CD4-positive, CD25-positive, alpha-beta regulatory T cell (primary cell): ENCODE measurements at regions not wholly inside any gene's neighbourhood (a gene's known extent, or its start where the extent isn't known, plus 50 kb on each side); places are given as distances from the start of the nearest gene placed in this dataset.

Source experiments
- ATAC-seq, 2 donors: fragments of 150-1000 bp; cut with Tn5 transposase; one replicate each; pipeline ENCODE4 v1.10.0; 2021; ENCODE audit warnings: low read depth in 2 of 2, moderate number of reproducible peaks in 2 of 2, moderate library complexity in 1 of 2
- DNase-seq, 3 donors: peaks; one replicate each; pipeline versions ENCODE4 v3.0.0 to v3.0.0-alpha.2; 2012 to 2022; ENCODE audit warnings: mixed read lengths in 1 of 3
- H3K27ac ChIP-seq: one replicate; pipeline ENCODE4 v1.7.0; 2013; ENCODE audit warnings: mild to moderate bottlenecking, low read length; ENCODE audit not compliant: insufficient read depth, poor library complexity, severe bottlenecking
- H3K27me3 ChIP-seq: one replicate; pipeline ENCODE4 v1.7.0; 2013; ENCODE audit warnings: low read length; ENCODE audit not compliant: control insufficient read depth, insufficient read depth
- H3K36me3 ChIP-seq: one replicate; pipeline ENCODE4 v1.7.0; 2013; ENCODE audit warnings: mild to moderate bottlenecking, low read length, moderate library complexity; ENCODE audit not compliant: control insufficient read depth, insufficient read depth
- H3K4me1 ChIP-seq: 2 replicates; pipeline ENCODE4 v1.7.0; 2013; ENCODE audit warnings: mild to moderate bottlenecking, low read length; ENCODE audit not compliant: insufficient read depth, control insufficient read depth, poor library complexity, severe bottlenecking
- H3K4me3 ChIP-seq: one replicate; pipeline ENCODE4 v1.7.0; 2013; ENCODE audit warnings: low read depth, mild to moderate bottlenecking, low read length, moderate library complexity
- H3K9me3 ChIP-seq, 2 experiments: 1 replicate in 1 of 2; 2 replicates in 1 of 2; pipeline ENCODE4 v1.7.0; 2013; ENCODE audit warnings: low read length in 2 of 2, mild to moderate bottlenecking in 1 of 2, moderate library complexity in 1 of 2; ENCODE audit not compliant: control insufficient read depth in 2 of 2
- H3K27ac Mint-ChIP-seq, 3 donors: one replicate each; pipeline ENCODE4 v1.8.0; 2020 to 2022; ENCODE audit warnings: mild to moderate bottlenecking in 3 of 3, mixed read lengths in 3 of 3, moderate library complexity in 2 of 3
- H3K27me3 Mint-ChIP-seq: one replicate; pipeline ENCODE4 v1.8.0; 2022; ENCODE audit warnings: mild to moderate bottlenecking, mixed read lengths
- H3K36me3 Mint-ChIP-seq: one replicate; pipeline ENCODE4 v1.8.0; 2020; ENCODE audit warnings: mixed read lengths
- H3K4me1 Mint-ChIP-seq, 4 donors: one replicate each; pipeline ENCODE4 v1.8.0; 2020 to 2022; ENCODE audit warnings: mixed read lengths in 4 of 4, mild to moderate bottlenecking in 1 of 4
- H3K4me3 Mint-ChIP-seq, 4 donors: one replicate each; pipeline ENCODE4 v1.8.0; 2020 to 2022; ENCODE audit warnings: mild to moderate bottlenecking in 4 of 4, mixed read lengths in 4 of 4, moderate library complexity in 3 of 4
- H3K9me3 Mint-ChIP-seq, 7 donors: one replicate each; pipeline ENCODE4 v1.8.0; 2020 to 2022; ENCODE audit warnings: mixed read lengths in 7 of 7, mild to moderate bottlenecking in 3 of 7, moderate library complexity in 2 of 7

- no peak overlapping the region for H3K4me3 Mint-ChIP-seq
- H3K4me3 ChIP-seq, result no peak overlapping the region
Observed at GRCh38 chr6:67047996-67048395, 1341.0 kb upstream of the EYS start.

GRCh38 chr6:67045076-67045475 lies 1338.0 kb upstream of the EYS start:
- H3K27ac ChIP-seq, result no peak overlapping the region
- no peaks in the 10 kb centered on the region for H3K4me1 Mint-ChIP-seq
- peaks cover 0 to 25% (median 7%) of the 10 kb centered on the region in 7 donors for H3K9me3 Mint-ChIP-seq
- H3K4me3 ChIP-seq, result no peak overlapping the region
- no peak for DNase-seq
- no peaks in the 10 kb centered on the region for H3K27me3 Mint-ChIP-seq
- no peak overlapping the region for H3K4me3 Mint-ChIP-seq
- H3K4me1 ChIP-seq, result no peaks in the 10 kb centered on the region
- ATAC-seq, result no peak
- no peaks in the 10 kb centered on the region for H3K36me3 ChIP-seq
- H3K9me3 ChIP-seq, result peaks cover 0 to 3% of the 10 kb centered on the region in 2 experiments
- no peaks in the 10 kb centered on the region for H3K27me3 ChIP-seq
- H3K27ac Mint-ChIP-seq, result no peak overlapping the region
- no peaks in the 10 kb centered on the region for H3K36me3 Mint-ChIP-seq

More at GRCh38 chr6:67047996-67048395, 1341.0 kb upstream of the EYS start:
- Mint-ChIP-seq H3K27ac (no peak overlapping the region), H3K4me1 (no peaks in the 10 kb centered on the region), H3K36me3 (no peaks in the 10 kb centered on the region), H3K9me3 (peaks cover 4 to 22% (median 7%) of the 10 kb centered on the region in 7 donors), H3K27me3 (no peaks in the 10 kb centered on the region)
- peaks cover 0 to 3% of the 10 kb centered on the region in 2 experiments for H3K9me3 ChIP-seq
- ATAC-seq, result no peak
- H3K27ac ChIP-seq, result no peak overlapping the region
- no peaks in the 10 kb centered on the region for H3K4me1 ChIP-seq
- no peak for DNase-seq
- no peaks in the 10 kb centered on the region for H3K27me3 ChIP-seq
- no peaks in the 10 kb centered on the region for H3K36me3 ChIP-seq

GRCh38 chr6:67031451-67031850 lies 1324.4 kb upstream of the EYS start:
- peaks cover 0 to 19% (median 8%) of the 10 kb centered on the region in 7 donors for H3K9me3 Mint-ChIP-seq
- H3K4me1 Mint-ChIP-seq, result no peaks in the 10 kb centered on the region
- ATAC-seq (no peak), DNase-seq (no peak)
- H3K27me3 ChIP-seq, result no peaks in the 10 kb centered on the region
- no peak overlapping the region for H3K4me3 Mint-ChIP-seq
- H3K36me3 Mint-ChIP-seq, result no peaks in the 10 kb centered on the region
- no peak overlapping the region for H3K27ac Mint-ChIP-seq
- H3K36me3 ChIP-seq, result no peaks in the 10 kb centered on the region
- H3K4me1 ChIP-seq, result no peaks in the 10 kb centered on the region
- H3K9me3 ChIP-seq, result peaks cover 0 to 3% of the 10 kb centered on the region in 2 experiments
- H3K27ac ChIP-seq, result no peak overlapping the region
- no peak overlapping the region for H3K4me3 ChIP-seq
- no peaks in the 10 kb centered on the region for H3K27me3 Mint-ChIP-seq

GRCh38 chr6:67030861-67031260 lies 1323.8 kb upstream of the EYS start:
- no peak overlapping the region for H3K4me3 Mint-ChIP-seq
- no peaks in the 10 kb centered on the region for H3K27me3 Mint-ChIP-seq
- no peak for DNase-seq
- no peak for ATAC-seq
- peaks cover 0 to 19% (median 8%) of the 10 kb centered on the region in 7 donors for H3K9me3 Mint-ChIP-seq
- Histone ChIP-seq H3K27ac (no peak overlapping the region), H3K4me3 (no peak overlapping the region), H3K4me1 (no peaks in the 10 kb centered on the region), H3K27me3 (no peaks in the 10 kb centered on the region), H3K9me3 (peaks cover 0 to 3% of the 10 kb centered on the region in 2 experiments), H3K36me3 (no peaks in the 10 kb centered on the region)
- H3K4me1 Mint-ChIP-seq, result no peaks in the 10 kb centered on the region
- H3K36me3 Mint-ChIP-seq, result no peaks in the 10 kb centered on the region
- no peak overlapping the region for H3K27ac Mint-ChIP-seq

- Mint-ChIP-seq H3K27me3 (no peaks in the 10 kb centered on the region), H3K4me1 (no peaks in the 10 kb centered on the region), H3K27ac (no peak overlapping the region), H3K9me3 (peaks cover 0 to 23% (median 8%) of the 10 kb centered on the region in 7 donors), H3K4me3 (no peak overlapping the region), H3K36me3 (no peaks in the 10 kb centered on the region)
- H3K27me3 ChIP-seq, result no peaks in the 10 kb centered on the region
- H3K27ac ChIP-seq, result no peak overlapping the region
- no peaks in the 10 kb centered on the region for H3K36me3 ChIP-seq
- peaks cover 4 to 5% of the 10 kb centered on the region in 2 experiments for H3K9me3 ChIP-seq
- H3K4me3 ChIP-seq, result no peak overlapping the region
- DNase-seq, result no peak
- no peaks in the 10 kb centered on the region for H3K4me1 ChIP-seq
- no peak for ATAC-seq
Observed at GRCh38 chr6:67016921-67017460, 1310.0 kb upstream of the EYS start.

GRCh38 chr6:67011441-67011840 lies 1304.4 kb upstream of the EYS start:
- H3K36me3 ChIP-seq, result no peaks in the 10 kb centered on the region
- Mint-ChIP-seq H3K4me3 (no peak overlapping the region), H3K27ac (no peak overlapping the region), H3K9me3 (peaks cover 2 to 23% (median 10%) of the 10 kb centered on the region in 7 donors), H3K36me3 (no peaks in the 10 kb centered on the region), H3K4me1 (no peaks in the 10 kb centered on the region), H3K27me3 (no peaks in the 10 kb centered on the region)
- H3K4me1 ChIP-seq, result no peaks in the 10 kb centered on the region
- ATAC-seq (no peak), DNase-seq (no peak)
- no peaks in the 10 kb centered on the region for H3K27me3 ChIP-seq
- H3K9me3 ChIP-seq, result peaks cover 0 to 2% of the 10 kb centered on the region in 2 experiments
- H3K4me3 ChIP-seq, result no peak overlapping the region
- H3K27ac ChIP-seq, result no peak overlapping the region

GRCh38 chr6:67009818-67010217 lies 1302.8 kb upstream of the EYS start:
- Mint-ChIP-seq H3K9me3 (peaks cover 3 to 15% (median 10%) of the 10 kb centered on the region in 7 donors), H3K4me3 (no peak overlapping the region), H3K27ac (no peak overlapping the region), H3K36me3 (no peaks in the 10 kb centered on the region), H3K4me1 (no peaks in the 10 kb centered on the region), H3K27me3 (no peaks in the 10 kb centered on the region)
- Histone ChIP-seq H3K9me3 (peaks cover 0 to 2% of the 10 kb centered on the region in 2 experiments), H3K27me3 (no peaks in the 10 kb centered on the region), H3K4me3 (no peak overlapping the region), H3K4me1 (no peaks in the 10 kb centered on the region), H3K36me3 (no peaks in the 10 kb centered on the region), H3K27ac (no peak overlapping the region)
- DNase-seq (no peak), ATAC-seq (no peak)

- Histone ChIP-seq H3K27me3 (no peaks in the 10 kb centered on the region), H3K4me1 (no peaks in the 10 kb centered on the region), H3K4me3 (no peak overlapping the region), H3K27ac (no peak overlapping the region), H3K9me3 (peaks cover 0 to 2% of the 10 kb centered on the region in 2 experiments), H3K36me3 (no peaks in the 10 kb centered on the region)
- Mint-ChIP-seq H3K9me3 (peaks cover 3 to 27% (median 8%) of the 10 kb centered on the region in 7 donors), H3K4me1 (peaks cover 0 to 3% (median 0%) of the 10 kb centered on the region in 4 donors), H3K27ac (no peak overlapping the region), H3K27me3 (no peaks in the 10 kb centered on the region), H3K4me3 (no peak overlapping the region), H3K36me3 (no peaks in the 10 kb centered on the region)
- ATAC-seq (no peak), DNase-seq (no peak)
Observed at GRCh38 chr6:67003844-67004243, 1296.8 kb upstream of the EYS start.
